Mucosa of rectum (tissue), 2 donors: ENCODE measurements at regions not wholly inside any gene's neighbourhood (a gene's known extent, or its start where the extent isn't known, plus 50 kb on each side); places are given as distances from the start of the nearest gene placed in this dataset.
A peak's percentile ranks its signal among the peaks of the same experiment; 100 is the strongest.
"Not testable (repeated sequence)": the region's sequence is repeated elsewhere in the genome, so short reads cannot be mapped to it uniquely, and the experiment has no call there.

Source experiments
- H3K27ac ChIP-seq, 2 donors: one replicate each; pipeline ENCODE4 v1.7.0; 2013; ENCODE audit warnings: inconsistent platforms in 2 of 2, low read depth in 2 of 2, low read length in 2 of 2
- H3K27me3 ChIP-seq, 2 donors: one replicate each; pipeline ENCODE4 v1.7.0; 2013; ENCODE audit warnings: low read length in 2 of 2; ENCODE audit not compliant: control insufficient read depth in 2 of 2, insufficient read depth in 2 of 2
- H3K36me3 ChIP-seq, 2 donors: one replicate each; pipeline ENCODE4 v1.7.0; 2013; ENCODE audit warnings: low read length in 2 of 2; ENCODE audit not compliant: control insufficient read depth in 2 of 2, insufficient read depth in 2 of 2
- H3K4me1 ChIP-seq, 2 donors: one replicate each; pipeline ENCODE4 v1.7.0; 2013; ENCODE audit warnings: low read length in 2 of 2, mild to moderate bottlenecking in 1 of 2; ENCODE audit not compliant: control insufficient read depth in 2 of 2, insufficient read depth in 2 of 2
- H3K4me3 ChIP-seq, 2 donors: one replicate each; pipeline ENCODE4 v1.7.0; 2013; ENCODE audit warnings: low read length in 2 of 2
- H3K9ac ChIP-seq, 2 donors: one replicate each; pipeline ENCODE4 v1.7.0; 2013; ENCODE audit warnings: low read length in 2 of 2, low read depth in 1 of 2, mild to moderate bottlenecking in 1 of 2
- H3K9me3 ChIP-seq, 2 donors: one replicate each; pipeline ENCODE4 v1.7.0; 2013; ENCODE audit warnings: low read length in 2 of 2; ENCODE audit not compliant: control insufficient read depth in 2 of 2
- donor health status: healthy.
- donor health status: Normal muscosa, but diverticular disease.

DNA sequence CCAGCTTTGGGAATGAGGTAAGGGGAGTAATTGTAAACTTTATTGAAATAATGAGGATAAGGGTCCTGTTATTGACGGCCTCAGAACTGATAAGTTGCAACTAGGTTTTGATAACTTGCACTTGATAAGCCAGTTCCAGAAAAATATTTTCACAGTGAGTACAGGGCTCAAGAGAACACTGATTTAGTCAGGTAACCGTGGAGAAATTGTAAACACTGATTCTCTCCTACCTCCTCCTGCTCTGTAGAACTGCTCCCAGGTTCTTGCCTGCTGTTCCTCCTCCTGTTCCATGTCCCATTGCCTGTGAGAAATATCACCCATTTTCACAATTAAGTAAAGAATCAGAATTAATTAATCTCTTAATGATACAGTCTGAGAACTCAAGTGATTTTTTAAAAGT, 55.0 kb upstream of the CXXC4 start:
- H3K27ac ChIP-seq = no peak overlapping the region
- H3K4me3 ChIP-seq = no peak overlapping the region
- H3K4me1 ChIP-seq = no peaks in the 10 kb centered on the region
- H3K27me3 ChIP-seq = no peaks in the 10 kb centered on the region
- H3K9ac ChIP-seq = no peak overlapping the region
- no peaks in the 10 kb centered on the region for H3K36me3 ChIP-seq
- H3K9me3 ChIP-seq = no peaks in the 10 kb centered on the region

DNA sequence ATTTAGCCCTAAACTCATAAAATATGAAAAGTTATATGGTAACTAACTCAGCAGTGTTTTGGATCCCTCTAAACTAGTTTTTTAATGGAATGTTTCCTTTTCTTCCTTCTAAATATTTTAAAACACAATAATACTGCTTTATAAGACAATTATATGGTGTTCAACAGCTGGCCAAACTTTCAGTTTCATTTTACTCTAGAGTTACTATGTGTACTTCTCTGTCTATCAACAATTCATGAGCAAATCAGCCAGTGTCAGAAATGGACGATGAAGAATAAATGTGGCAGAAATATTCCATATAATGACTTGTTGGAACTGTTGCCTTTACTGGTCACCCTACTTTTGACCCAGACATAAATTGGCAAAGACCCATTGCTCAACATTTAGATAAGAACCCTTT, 64.8 kb upstream of the CXXC4 start:
- no peaks in the 10 kb centered on the region for H3K4me1 ChIP-seq
- no peak overlapping the region for H3K4me3 ChIP-seq
- H3K36me3 ChIP-seq = no peaks in the 10 kb centered on the region
- H3K27ac ChIP-seq = no peak overlapping the region
- no peaks in the 10 kb centered on the region for H3K27me3 ChIP-seq
- H3K9me3 ChIP-seq = no peaks in the 10 kb centered on the region
- H3K9ac ChIP-seq = no peak overlapping the region

DNA sequence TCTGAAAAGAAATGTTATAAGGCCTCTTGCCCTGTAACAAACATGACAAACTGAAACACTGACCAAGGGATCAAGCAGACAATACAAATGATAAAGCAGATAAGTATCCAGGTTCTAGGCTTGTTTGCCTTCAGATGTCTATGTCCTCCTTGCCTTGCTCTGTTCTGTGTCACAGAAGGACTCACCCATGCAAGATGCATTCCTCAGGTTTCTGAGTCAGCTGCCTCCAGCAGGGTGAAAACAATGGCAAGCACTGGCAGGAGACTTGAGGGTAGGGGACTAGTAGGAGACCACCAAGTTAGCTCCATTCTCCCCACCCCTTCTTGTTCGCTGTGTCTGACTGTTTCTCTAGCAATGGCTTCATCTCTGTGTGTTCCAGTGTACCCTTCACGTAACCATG, 76.6 kb upstream of the CXXC4 start:
- Histone ChIP-seq H3K9ac (no peak overlapping the region), H3K4me3 (no peak overlapping the region), H3K9me3 (no peaks in the 10 kb centered on the region), H3K27me3 (no peaks in the 10 kb centered on the region), H3K36me3 (no peaks in the 10 kb centered on the region), H3K4me1 (no peaks in the 10 kb centered on the region), H3K27ac (no peak overlapping the region)

DNA sequence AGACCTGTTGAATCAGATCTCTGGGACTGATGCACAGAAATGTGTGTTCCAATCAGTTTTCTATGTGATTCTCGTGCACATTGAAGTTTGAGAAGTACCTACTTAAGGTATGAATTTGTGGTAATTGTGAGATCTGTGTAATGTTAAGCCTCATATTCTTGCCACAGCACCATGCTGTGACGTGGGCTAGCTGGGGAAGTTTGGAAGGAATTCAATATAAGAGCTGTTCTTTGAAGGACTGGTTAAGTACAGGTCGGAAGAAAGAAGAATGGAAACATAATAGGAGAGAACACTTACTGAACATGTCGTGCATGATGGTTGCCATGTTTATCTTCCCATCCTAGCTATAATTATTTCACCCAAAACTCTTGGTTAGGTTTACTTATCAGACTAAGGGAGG, 79.7 kb upstream of the CXXC4 start:
- no peaks in the 10 kb centered on the region for H3K36me3 ChIP-seq

GRCh38 chr4:104575278-104575677, 80.6 kb upstream of the CXXC4 start:
- no peaks in the 10 kb centered on the region for H3K36me3 ChIP-seq
- H3K27me3 ChIP-seq = no peaks in the 10 kb centered on the region
- no peak overlapping the region for H3K27ac ChIP-seq
- no peaks in the 10 kb centered on the region for H3K9me3 ChIP-seq
- no peaks in the 10 kb centered on the region for H3K4me1 ChIP-seq
- H3K4me3 ChIP-seq = no peak overlapping the region
- no peak overlapping the region for H3K9ac ChIP-seq

More for the DNA sequence above, 79.7 kb upstream of the CXXC4 start:
- no peaks in the 10 kb centered on the region for H3K9me3 ChIP-seq
- no peak overlapping the region for H3K4me3 ChIP-seq
- no peak overlapping the region for H3K9ac ChIP-seq
- no peaks in the 10 kb centered on the region for H3K27me3 ChIP-seq
- no peaks in the 10 kb centered on the region for H3K4me1 ChIP-seq
- no peak overlapping the region for H3K27ac ChIP-seq

DNA sequence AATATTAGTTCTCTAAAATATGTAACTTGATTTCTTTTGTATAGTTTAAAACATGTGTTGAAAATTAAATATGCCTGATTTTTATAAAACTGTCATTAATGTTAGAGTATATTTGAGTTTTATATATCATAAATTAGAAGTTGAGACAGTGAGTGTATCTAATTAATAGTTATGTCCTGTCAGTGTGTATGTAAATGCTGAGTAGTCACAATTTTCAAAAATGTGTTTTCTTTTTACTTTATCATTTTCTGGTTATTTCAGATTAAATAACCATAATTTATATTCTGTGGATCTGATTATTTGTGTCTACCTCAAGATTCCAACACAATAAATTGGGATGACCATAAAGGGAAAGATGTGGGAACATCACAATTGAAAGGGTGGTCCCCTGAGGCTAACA, 82.7 kb upstream of the CXXC4 start:
- H3K9ac ChIP-seq = no peak overlapping the region
- no peak overlapping the region for H3K4me3 ChIP-seq
- H3K36me3 ChIP-seq = no peaks in the 10 kb centered on the region
- H3K27ac ChIP-seq = no peak overlapping the region
- H3K9me3 ChIP-seq = no peaks in the 10 kb centered on the region
- no peaks in the 10 kb centered on the region for H3K27me3 ChIP-seq
- H3K4me1 ChIP-seq = no peaks in the 10 kb centered on the region

GRCh38 chr4:104581476-104581875, 86.8 kb upstream of the CXXC4 start:
- H3K27me3 ChIP-seq, H3K4me3 ChIP-seq, H3K9me3 ChIP-seq, H3K9ac ChIP-seq, H3K27ac ChIP-seq, H3K36me3 ChIP-seq, H3K4me1 ChIP-seq: not testable (repeated sequence)

DNA sequence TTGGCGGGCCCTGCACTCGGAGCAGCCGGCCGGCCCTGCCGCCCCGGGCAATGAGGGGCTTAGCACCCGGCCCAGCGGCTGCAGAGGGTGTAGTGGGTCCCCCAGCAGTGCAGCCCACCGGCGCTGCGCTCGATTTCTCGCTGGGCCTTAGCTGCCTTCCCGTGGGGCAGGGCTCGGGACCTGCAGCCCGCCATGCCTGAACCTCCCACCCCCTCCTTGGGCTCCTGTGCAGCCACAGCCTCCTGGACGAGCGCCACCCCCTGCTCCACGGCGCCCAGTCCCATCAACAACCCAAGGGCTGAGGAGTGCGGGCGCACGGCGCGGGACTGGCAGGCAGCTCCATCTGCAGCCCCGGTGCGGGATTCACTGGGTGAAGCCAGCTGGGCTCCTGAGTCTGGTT, 87.4 kb upstream of the CXXC4 start:
- H3K9ac ChIP-seq, H3K27me3 ChIP-seq: not testable (repeated sequence)

GRCh38 chr4:104589264-104589868, 94.7 kb upstream of the CXXC4 start:
- Histone ChIP-seq H3K27me3 (no peaks in the 10 kb centered on the region), H3K4me1 (peaks cover 0 to 2% of the 10 kb centered on the region in 2 donors), H3K9me3 (no peaks in the 10 kb centered on the region), H3K27ac (no peak overlapping the region), H3K36me3 (no peaks in the 10 kb centered on the region), H3K4me3 (no peak overlapping the region), H3K9ac (no peak overlapping the region)

More for the DNA sequence above, 87.4 kb upstream of the CXXC4 start:
- not testable (repeated sequence) for H3K27ac ChIP-seq, H3K36me3 ChIP-seq, H3K4me3 ChIP-seq, H3K4me1 ChIP-seq, H3K9me3 ChIP-seq

DNA sequence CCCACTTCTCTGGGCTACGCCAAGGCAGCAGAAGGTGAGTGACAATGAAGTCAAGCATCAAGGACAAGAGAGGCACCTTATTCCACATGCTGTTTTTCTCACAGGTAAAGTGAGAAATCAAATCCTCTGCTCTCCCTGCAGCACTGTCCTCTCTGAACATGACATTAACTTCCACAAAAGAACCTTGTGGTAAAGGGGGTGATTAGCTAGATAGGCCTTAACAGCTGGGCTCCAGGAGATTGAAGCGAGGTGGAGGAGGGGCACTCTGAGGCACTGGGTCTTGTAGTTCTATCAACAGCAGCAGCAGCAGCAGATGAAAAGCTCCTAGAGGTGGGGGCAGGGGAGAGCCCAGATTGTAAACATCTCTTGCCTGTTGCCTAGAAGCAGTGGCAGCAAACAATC, 96.8 kb upstream of the CXXC4 start:
- Histone ChIP-seq H3K4me3 (no peak overlapping the region), H3K9me3 (no peaks in the 10 kb centered on the region), H3K27ac (no peak overlapping the region), H3K4me1 (peaks cover 0 to 2% of the 10 kb centered on the region in 2 donors), H3K27me3 (no peaks in the 10 kb centered on the region), H3K36me3 (no peaks in the 10 kb centered on the region), H3K9ac (no peak overlapping the region)

- no peak overlapping the region for H3K9ac ChIP-seq
- H3K4me3 ChIP-seq = no peak overlapping the region
- no peaks in the 10 kb centered on the region for H3K9me3 ChIP-seq
- H3K4me1 ChIP-seq = peaks cover 0 to 2% of the 10 kb centered on the region in 2 donors
- H3K27ac ChIP-seq = peak overlapping the region; percentile 40 to 66
- H3K27me3 ChIP-seq = no peaks in the 10 kb centered on the region
- no peaks in the 10 kb centered on the region for H3K36me3 ChIP-seq
These were observed 97.5 kb upstream of the CXXC4 start for GRCh38 chr4:104592183-104592582.
